Neural cell (in vitro differentiated cells): ENCODE measurements at regions not wholly inside any gene's neighbourhood (a gene's known extent, or its start where the extent isn't known, plus 50 kb on each side); places are given as distances from the start of the nearest gene placed in this dataset.
A peak's percentile ranks its signal among the peaks of the same experiment; 100 is the strongest.

ENCODE experiments used
- H2AFZ ChIP-seq: fragments of 200-600, 300-800 bp; sonication (generic), shearing (Covaris generic); 2 replicates; pipeline ENCODE4 v1.6.0; 2014; ENCODE audit warnings: low read depth, mild to moderate bottlenecking, antibody characterized with exemption, low read length, moderate library complexity
- H3F3A ChIP-seq: fragments of 200-600 bp; shearing (Covaris generic); 2 replicates; pipeline ENCODE4 v1.6.1; 2016; ENCODE audit warnings: mild to moderate bottlenecking, moderate library complexity, mixed read lengths, antibody characterized with exemption, low read length; ENCODE audit not compliant: insufficient read depth, poor library complexity, severe bottlenecking
- H3K27ac ChIP-seq: fragments of 200-600, 300-800 bp; sonication (generic), shearing (Covaris generic); 2 replicates; pipeline ENCODE4 v1.5.1; 2014; ENCODE audit warnings: mild to moderate bottlenecking, low read length, moderate library complexity
- H3K27me3 ChIP-seq: fragments of 300-800, 200-600 bp; sonication (generic), shearing (Covaris generic); 2 replicates; pipeline ENCODE4 v1.6.0; 2014; ENCODE audit warnings: mild to moderate bottlenecking, low read depth, low read length, moderate library complexity; ENCODE audit not compliant: insufficient read depth
- H3K36me3 ChIP-seq: fragments of 300-800, 200-600 bp; sonication (generic), shearing (Covaris generic); 2 replicates; pipeline ENCODE4 v1.5.1; 2014; ENCODE audit warnings: mild to moderate bottlenecking, antibody characterized with exemption, low read length, moderate library complexity; ENCODE audit not compliant: insufficient read depth
- H3K4me2 ChIP-seq: fragments of 300-800, 200-600 bp; sonication (generic), shearing (Covaris generic); 2 replicates; pipeline ENCODE4 v1.6.0; 2014; ENCODE audit warnings: mild to moderate bottlenecking, low read length
- H3K4me3 ChIP-seq: fragments of 300-800, 200-600 bp; sonication (generic), shearing (Covaris generic); 2 replicates; pipeline ENCODE4 v1.5.1; 2014; ENCODE audit warnings: mild to moderate bottlenecking, low read length, moderate library complexity
- H3K79me2 ChIP-seq: fragments of 200-600 bp; shearing (Covaris generic); replicated peaks from 2 replicates; pipeline ENCODE4 v1.6.0; 2014; ENCODE audit warnings: mild to moderate bottlenecking, low read length, moderate library complexity; ENCODE audit not compliant: insufficient read depth
- H3K9ac ChIP-seq: fragments of 300-800, 200-600 bp; sonication (generic), shearing (Covaris generic); 2 replicates; pipeline ENCODE4 v1.6.1; 2016; ENCODE audit warnings: mild to moderate bottlenecking, low read length, mixed read lengths
- H3K9me2 ChIP-seq: fragments of 200-600 bp; shearing (Covaris generic); 2 replicates; pipeline ENCODE4 v1.6.1; 2016; ENCODE audit warnings: mild to moderate bottlenecking, low read length, mixed read lengths; ENCODE audit not compliant: insufficient read depth
- H3K9me3 ChIP-seq: fragments of 200-600, 300-800 bp; sonication (generic), shearing (Covaris generic); 2 replicates; pipeline ENCODE4 v1.6.1; 2016; ENCODE audit warnings: mild to moderate bottlenecking, mixed run types, low read length, moderate library complexity, mixed read lengths
- H4K20me1 ChIP-seq: fragments of 200-600 bp; shearing (Covaris generic); 2 replicates; pipeline ENCODE4 v1.6.1; 2016; ENCODE audit warnings: mild to moderate bottlenecking, mixed run types; ENCODE audit not compliant: insufficient read depth
- CTCF ChIP-seq: fragments of 450-650 bp; IDR thresholded peaks from 2 replicates; pipeline ENCODE4 v1.5.1; 2014; ENCODE audit warnings: antibody characterized with exemption, mild to moderate bottlenecking, moderate library complexity; ENCODE audit not compliant: poor library complexity, severe bottlenecking
- EP300 ChIP-seq: fragments of 450-650 bp; conservative IDR thresholded peaks from 2 replicates; pipeline ENCODE4 v1.6.1; 2014; ENCODE audit warnings: antibody characterized with exemption, mild to moderate bottlenecking, moderate library complexity; ENCODE audit not compliant: poor library complexity, severe bottlenecking
- EZH2 ChIP-seq: fragments of 200-600, 300-800 bp; shearing (Covaris generic), sonication (generic); IDR thresholded peaks from 2 replicates; pipeline ENCODE4 v1.6.1; 2014; ENCODE audit warnings: antibody characterized with exemption, low read length, borderline replicate concordance, mild to moderate bottlenecking; ENCODE audit not compliant: insufficient read depth, poor library complexity, severe bottlenecking
- MXI1 ChIP-seq: fragments of 450-650 bp; conservative IDR thresholded peaks from 2 replicates; pipeline ENCODE4 v1.6.1; 2014; ENCODE audit warnings: antibody characterized with exemption, mild to moderate bottlenecking; ENCODE audit not compliant: poor library complexity, severe bottlenecking
- POLR2AphosphoS5 ChIP-seq: IDR thresholded peaks from 2 replicates; pipeline ENCODE4 v1.6.1; 2012
- RAD21 ChIP-seq: fragments of 450-650 bp; conservative IDR thresholded peaks from 2 replicates; pipeline ENCODE4 v1.6.1; 2014; ENCODE audit warnings: antibody characterized with exemption, mild to moderate bottlenecking, moderate library complexity
- REST ChIP-seq: IDR thresholded peaks from 2 replicates; pipeline ENCODE4 v1.6.1; 2012; ENCODE audit warnings: borderline replicate concordance
- SMC3 ChIP-seq: fragments of 450-650 bp; conservative IDR thresholded peaks from 2 replicates; pipeline ENCODE4 v1.6.1; 2014; ENCODE audit warnings: antibody characterized with exemption, mild to moderate bottlenecking, moderate library complexity; ENCODE audit not compliant: poor library complexity
- TAF1 ChIP-seq: IDR thresholded peaks from 2 replicates; pipeline ENCODE4 v1.6.1; 2012; ENCODE audit warnings: low read depth

- Histone ChIP-seq H3K79me2 (no peaks in the 10 kb centered on the region), H3K4me3 (no peak overlapping the region), H3F3A (no peaks in the 10 kb centered on the region), H3K9me3 (no peaks in the 10 kb centered on the region), H3K27ac (no peak overlapping the region), H2AFZ (no peak overlapping the region), H3K4me2 (no peak overlapping the region), H3K36me3 (no peaks in the 10 kb centered on the region), H3K9me2 (no peaks in the 10 kb centered on the region), H3K9ac (no peak overlapping the region), H3K27me3 (no peaks in the 10 kb centered on the region), H4K20me1 (no peaks in the 10 kb centered on the region)
- TF ChIP-seq POLR2AphosphoS5 (no peak), MXI1 (no peak)
These were observed 358.8 kb upstream of the BRINP1 start for GRCh38 chr9:119727988-119728387.

- H3K4me2 ChIP-seq = no peak overlapping the region
- H4K20me1 ChIP-seq = no peaks in the 10 kb centered on the region
- H2AFZ ChIP-seq = no peak overlapping the region
- H3K9me2 ChIP-seq = no peaks in the 10 kb centered on the region
- H3K4me3 ChIP-seq = no peak overlapping the region
- H3F3A ChIP-seq = no peaks in the 10 kb centered on the region
- TF ChIP-seq EP300 = peak; percentile 71
- peak; percentile 71 for TF ChIP-seq POLR2AphosphoS5
- no peak for TF ChIP-seq CTCF
- no peak for TF ChIP-seq MXI1
- H3K9me3 ChIP-seq = no peaks in the 10 kb centered on the region
- no peaks in the 10 kb centered on the region for H3K36me3 ChIP-seq
- H3K79me2 ChIP-seq = no peaks in the 10 kb centered on the region
- no peaks in the 10 kb centered on the region for H3K27me3 ChIP-seq
- no peak overlapping the region for H3K27ac ChIP-seq
- H3K9ac ChIP-seq = no peak overlapping the region
These were observed 356.8 kb upstream of the BRINP1 start for GRCh38 chr9:119726035-119726434.

GRCh38 chr9:119722384-119722783 is 353.1 kb upstream of the BRINP1 start:
- no peaks in the 10 kb centered on the region for H3K9me2 ChIP-seq
- TF ChIP-seq TAF1 (no peak), POLR2AphosphoS5 (no peak), RAD21 (no peak), EZH2 (no peak), CTCF (no peak), REST (no peak), SMC3 (no peak), EP300 (no peak), MXI1 (no peak)
- H3K9me3 ChIP-seq = no peaks in the 10 kb centered on the region
- H3K9ac ChIP-seq = no peak overlapping the region
- H3K4me2 ChIP-seq = no peak overlapping the region
- no peak overlapping the region for H3K4me3 ChIP-seq
- H3F3A ChIP-seq = no peaks in the 10 kb centered on the region
- no peak overlapping the region for H3K27ac ChIP-seq
- no peaks in the 10 kb centered on the region for H3K79me2 ChIP-seq
- no peaks in the 10 kb centered on the region for H4K20me1 ChIP-seq
- H2AFZ ChIP-seq = no peak overlapping the region
- H3K27me3 ChIP-seq = no peaks in the 10 kb centered on the region
- H3K36me3 ChIP-seq = no peaks in the 10 kb centered on the region
